ENCODE measurements at regions not wholly inside any gene's neighbourhood (a gene's known extent, or its start where the extent isn't known, plus 50 kb on each side); places are given as distances from the start of the nearest gene placed in this dataset.

DNA sequence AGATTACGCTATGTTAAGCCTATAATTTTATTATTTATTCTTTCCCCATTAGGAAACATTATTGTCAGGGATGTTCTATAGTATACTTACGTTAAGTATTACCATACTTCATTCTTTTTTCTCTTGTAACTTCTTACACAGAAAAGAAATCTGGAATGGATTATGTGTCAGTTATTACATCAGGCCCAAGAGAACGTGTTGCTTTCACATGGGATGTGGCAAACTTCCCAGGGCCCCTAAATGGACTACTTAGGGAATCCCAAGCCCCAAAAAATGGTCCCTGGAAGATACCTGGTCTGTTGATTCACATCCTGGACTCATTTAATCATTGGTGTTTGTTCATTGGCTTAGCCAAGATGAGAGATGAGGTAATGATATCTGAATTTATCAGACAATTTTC lies 249.8 kb downstream of the NRIP1 start:
- TF ChIP-seq, protein P1, sequence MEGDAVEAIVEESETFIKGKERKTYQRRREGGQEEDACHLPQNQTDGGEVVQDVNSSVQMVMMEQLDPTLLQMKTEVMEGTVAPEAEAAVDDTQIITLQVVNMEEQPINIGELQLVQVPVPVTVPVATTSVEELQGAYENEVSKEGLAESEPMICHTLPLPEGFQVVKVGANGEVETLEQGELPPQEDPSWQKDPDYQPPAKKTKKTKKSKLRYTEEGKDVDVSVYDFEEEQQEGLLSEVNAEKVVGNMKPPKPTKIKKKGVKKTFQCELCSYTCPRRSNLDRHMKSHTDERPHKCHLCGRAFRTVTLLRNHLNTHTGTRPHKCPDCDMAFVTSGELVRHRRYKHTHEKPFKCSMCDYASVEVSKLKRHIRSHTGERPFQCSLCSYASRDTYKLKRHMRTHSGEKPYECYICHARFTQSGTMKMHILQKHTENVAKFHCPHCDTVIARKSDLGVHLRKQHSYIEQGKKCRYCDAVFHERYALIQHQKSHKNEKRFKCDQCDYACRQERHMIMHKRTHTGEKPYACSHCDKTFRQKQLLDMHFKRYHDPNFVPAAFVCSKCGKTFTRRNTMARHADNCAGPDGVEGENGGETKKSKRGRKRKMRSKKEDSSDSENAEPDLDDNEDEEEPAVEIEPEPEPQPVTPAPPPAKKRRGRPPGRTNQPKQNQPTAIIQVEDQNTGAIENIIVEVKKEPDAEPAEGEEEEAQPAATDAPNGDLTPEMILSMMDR (IDR thresholded peaks at IDR 0.05; ENCODE audit: insufficient read depth, low read depth, low read length), result no peak
- TF ChIP-seq EZH2 (IDR thresholded peaks at IDR 0.05; ENCODE audit: insufficient read depth, low read length), result no peak

Data from astrocyte (in vitro differentiated cells and primary cell).